ENCODE measurements at regions not wholly inside any gene's neighbourhood (a gene's known extent, or its start where the extent isn't known, plus 50 kb on each side); places are given as distances from the start of the nearest gene placed in this dataset.

DNA sequence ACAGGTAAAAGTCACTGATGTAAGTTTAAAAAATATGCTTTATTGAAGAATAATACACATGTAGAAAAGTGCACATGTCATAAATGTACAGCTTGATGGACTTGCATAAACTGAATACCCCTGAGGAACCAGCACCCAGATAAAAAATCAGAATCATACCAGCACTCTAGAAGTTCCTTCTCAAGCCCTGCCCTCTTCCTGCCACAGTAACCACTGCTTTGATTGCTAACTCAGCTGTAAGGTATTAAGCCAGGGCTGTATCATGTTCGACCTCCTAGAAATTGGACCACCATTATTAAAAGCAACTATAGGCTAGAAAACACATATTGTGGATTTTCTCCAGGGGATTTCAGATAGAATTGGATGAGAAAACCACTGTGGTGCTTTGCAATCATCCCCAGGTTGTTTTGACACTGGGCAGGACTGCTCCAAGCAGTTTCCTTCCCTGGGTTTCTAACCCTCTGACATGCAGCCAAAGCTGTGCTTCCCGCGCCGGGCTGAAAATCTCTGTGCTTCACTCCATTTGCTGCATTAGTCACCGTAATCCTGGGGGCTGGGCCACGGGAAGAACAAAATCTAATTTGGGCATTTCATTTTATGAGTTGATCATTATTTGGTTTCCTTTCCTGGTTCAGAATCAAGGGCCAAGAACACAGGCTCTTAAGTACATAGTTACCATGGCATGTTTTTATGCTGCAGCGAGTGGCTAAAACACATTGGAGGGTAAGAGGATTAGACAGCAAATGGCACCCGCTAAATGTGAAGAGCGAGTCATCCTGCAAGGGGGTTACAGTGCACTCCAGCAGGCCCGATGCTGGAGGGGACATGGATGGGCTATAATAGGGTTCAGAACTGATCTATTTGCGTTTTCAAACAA lies 139.4 kb upstream of the IL12B start:
- H3K27ac Mint-ChIP-seq, result no peak overlapping the region
- peaks cover 6% of the 10 kb centered on the region for H3K4me1 Mint-ChIP-seq

DNA sequence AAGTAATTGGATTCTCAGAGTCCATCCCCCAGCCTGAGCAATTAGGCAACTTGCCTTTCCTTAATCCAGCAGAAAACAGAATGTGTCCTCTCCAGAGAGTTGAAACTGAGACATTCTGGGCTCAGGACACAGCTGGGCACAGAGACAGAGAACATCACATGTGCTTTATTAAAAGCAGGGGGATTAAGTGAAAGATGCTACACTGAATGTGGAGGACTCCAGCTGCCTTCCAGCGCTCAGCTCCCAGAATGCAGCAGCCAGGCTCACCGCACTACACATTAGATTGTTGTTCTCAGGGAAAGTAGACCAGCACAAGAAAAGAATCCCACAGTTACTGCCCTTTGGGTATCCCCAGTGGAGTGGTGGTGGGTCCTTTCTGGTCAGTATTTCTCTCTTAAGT lies 141.6 kb upstream of the IL12B start:
- peaks cover 37% of the 10 kb centered on the region for H3K9me3 Mint-ChIP-seq
- TF ChIP-seq, protein P1, sequence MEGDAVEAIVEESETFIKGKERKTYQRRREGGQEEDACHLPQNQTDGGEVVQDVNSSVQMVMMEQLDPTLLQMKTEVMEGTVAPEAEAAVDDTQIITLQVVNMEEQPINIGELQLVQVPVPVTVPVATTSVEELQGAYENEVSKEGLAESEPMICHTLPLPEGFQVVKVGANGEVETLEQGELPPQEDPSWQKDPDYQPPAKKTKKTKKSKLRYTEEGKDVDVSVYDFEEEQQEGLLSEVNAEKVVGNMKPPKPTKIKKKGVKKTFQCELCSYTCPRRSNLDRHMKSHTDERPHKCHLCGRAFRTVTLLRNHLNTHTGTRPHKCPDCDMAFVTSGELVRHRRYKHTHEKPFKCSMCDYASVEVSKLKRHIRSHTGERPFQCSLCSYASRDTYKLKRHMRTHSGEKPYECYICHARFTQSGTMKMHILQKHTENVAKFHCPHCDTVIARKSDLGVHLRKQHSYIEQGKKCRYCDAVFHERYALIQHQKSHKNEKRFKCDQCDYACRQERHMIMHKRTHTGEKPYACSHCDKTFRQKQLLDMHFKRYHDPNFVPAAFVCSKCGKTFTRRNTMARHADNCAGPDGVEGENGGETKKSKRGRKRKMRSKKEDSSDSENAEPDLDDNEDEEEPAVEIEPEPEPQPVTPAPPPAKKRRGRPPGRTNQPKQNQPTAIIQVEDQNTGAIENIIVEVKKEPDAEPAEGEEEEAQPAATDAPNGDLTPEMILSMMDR (IDR thresholded peaks at IDR 0.05; ENCODE audit: unreplicated experiment), result no peak
- H3K4me3 Mint-ChIP-seq, result no peak overlapping the region
- H3K27me3 Mint-ChIP-seq (ENCODE audit: low read depth), result no peaks in the 10 kb centered on the region
- peaks cover 5% of the 10 kb centered on the region for H3K4me1 Mint-ChIP-seq
- no peak for DNase-seq (ENCODE audit: low spot score in 2 of 2, unreplicated experiment in 2 of 2)
- H3K27ac Mint-ChIP-seq, result no peak overlapping the region
- peaks cover 9% of the 10 kb centered on the region for H3K36me3 Mint-ChIP-seq

More for the DNA sequence above, 139.4 kb upstream of the IL12B start:
- H3K27me3 Mint-ChIP-seq (ENCODE audit: low read depth), result no peaks in the 10 kb centered on the region
- no peak for DNase-seq (ENCODE audit: low spot score in 2 of 2, unreplicated experiment in 2 of 2)
- TF ChIP-seq, protein P1 (IDR thresholded peaks at IDR 0.05; ENCODE audit: unreplicated experiment), result no peak
- no peak overlapping the region for H3K4me3 Mint-ChIP-seq
- H3K9me3 Mint-ChIP-seq, result peaks cover 19% of the 10 kb centered on the region
- H3K36me3 Mint-ChIP-seq, result peaks cover 4% of the 10 kb centered on the region

DNA sequence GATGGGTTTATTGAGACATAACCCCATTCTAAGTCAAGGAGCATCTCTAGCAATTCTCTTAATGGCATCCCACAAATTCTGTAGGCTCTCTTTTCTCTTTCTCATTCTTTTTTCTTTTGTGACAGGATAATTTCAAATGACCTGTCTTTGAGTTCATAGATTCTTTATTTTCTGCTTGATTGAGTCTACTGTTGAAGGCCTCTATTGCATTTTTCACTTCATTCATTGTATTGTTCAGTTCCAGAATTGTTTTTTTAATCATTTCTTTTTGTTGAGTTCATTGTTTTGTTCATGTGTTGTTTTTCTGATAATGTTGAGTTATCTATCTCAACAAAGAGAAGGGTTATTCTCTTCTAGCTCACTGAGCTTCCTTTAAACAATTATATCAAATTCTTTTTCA lies 144.7 kb upstream of the IL12B start:
- Mint-ChIP-seq H3K27ac (no peak overlapping the region), H3K27me3 (ENCODE audit: low read depth) (no peaks in the 10 kb centered on the region), H3K9me3 (peaks cover 37% of the 10 kb centered on the region), H3K4me1 (no peaks in the 10 kb centered on the region), H3K36me3 (peaks cover 9% of the 10 kb centered on the region), H3K4me3 (no peak overlapping the region)
- no peak for DNase-seq (ENCODE audit: low spot score in 2 of 2, unreplicated experiment in 2 of 2)
- TF ChIP-seq, protein P1 (IDR thresholded peaks at IDR 0.05; ENCODE audit: unreplicated experiment), result no peak

DNA sequence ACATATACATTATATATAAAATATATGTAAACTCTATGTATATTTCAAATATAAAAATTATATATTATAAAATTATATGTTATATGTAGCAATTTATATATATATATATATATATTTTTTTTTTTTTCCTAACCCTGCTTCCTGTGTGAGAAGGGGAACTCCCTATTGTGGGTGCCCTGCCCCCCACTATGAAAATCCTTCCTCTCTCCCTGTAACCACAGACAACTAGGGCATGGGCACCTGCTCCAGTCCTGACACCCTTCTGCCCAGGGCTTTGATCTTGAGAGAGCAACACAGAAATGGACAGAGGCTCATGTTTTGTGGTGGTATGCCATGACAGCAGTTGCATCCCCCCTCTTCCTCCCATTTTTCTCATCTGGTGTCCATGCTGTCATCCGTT lies 148.7 kb upstream of the IL12B start:
- H3K36me3 Mint-ChIP-seq, result peaks cover 9% of the 10 kb centered on the region
- H3K27ac Mint-ChIP-seq, result no peak overlapping the region
- H3K4me1 Mint-ChIP-seq, result no peaks in the 10 kb centered on the region
- H3K27me3 Mint-ChIP-seq (ENCODE audit: low read depth), result no peaks in the 10 kb centered on the region
- no peak for DNase-seq (ENCODE audit: low spot score in 2 of 2, unreplicated experiment in 2 of 2)
- peaks cover 33% of the 10 kb centered on the region for H3K9me3 Mint-ChIP-seq
- TF ChIP-seq, protein P1 (IDR thresholded peaks at IDR 0.05; ENCODE audit: unreplicated experiment), result no peak
- H3K4me3 Mint-ChIP-seq, result no peak overlapping the region

DNA sequence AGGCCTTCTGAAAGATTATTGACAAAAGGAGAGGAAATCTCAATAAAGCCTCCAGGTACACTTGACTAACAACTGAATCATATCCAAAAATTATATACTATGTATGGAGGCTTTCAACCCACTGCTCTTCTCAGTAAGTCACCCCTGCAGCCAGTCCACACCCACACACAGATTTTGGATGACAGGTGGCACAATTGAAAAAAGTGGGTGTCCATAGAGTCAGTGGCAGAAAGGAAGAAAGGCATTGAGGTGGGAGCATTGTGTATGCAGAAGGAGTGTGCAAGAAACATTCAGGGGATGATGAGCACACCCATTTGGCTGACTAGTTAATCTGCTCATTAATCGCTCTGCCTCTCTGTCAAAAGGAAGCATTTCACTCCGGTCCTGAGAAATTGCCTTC lies 150.6 kb upstream of the IL12B start:
- no peaks in the 10 kb centered on the region for H3K27me3 Mint-ChIP-seq (ENCODE audit: low read depth)
- H3K36me3 Mint-ChIP-seq, result peaks cover 3% of the 10 kb centered on the region
- peaks cover 25% of the 10 kb centered on the region for H3K9me3 Mint-ChIP-seq
- DNase-seq (ENCODE audit: low spot score in 2 of 2, unreplicated experiment in 2 of 2), result no peak
- no peak overlapping the region for H3K27ac Mint-ChIP-seq
- H3K4me1 Mint-ChIP-seq, result no peaks in the 10 kb centered on the region
- H3K4me3 Mint-ChIP-seq, result no peak overlapping the region
- TF ChIP-seq, protein P1 (IDR thresholded peaks at IDR 0.05; ENCODE audit: unreplicated experiment), result no peak

Measured in mesothelial cell of epicardium (in vitro differentiated cells).